Bronchial epithelial cell (primary cell): ENCODE measurements at regions not wholly inside any gene's neighbourhood (a gene's known extent, or its start where the extent isn't known, plus 50 kb on each side); places are given as distances from the start of the nearest gene placed in this dataset.
A peak's percentile ranks its signal among the peaks of the same experiment; 100 is the strongest.

Source experiments
- DNase-seq: peaks from one replicate; pipeline ENCODE4 v3.0.0-alpha.2; 2010; ENCODE audit warnings: low read depth
- FAIRE-seq: peaks from 2 replicates; lab custom pipeline; 2011; peaks lifted over from hg19 to GRCh38; lab: Jason Lieb, UNC
- H3K27me3 ChIP-seq: 2 replicates; pipeline ENCODE4 v1.5.1; 2011; ENCODE audit warnings: low read length; ENCODE audit not compliant: control insufficient read depth, insufficient read depth
- H3K36me3 ChIP-seq: 2 replicates; pipeline ENCODE4 v1.5.1; 2011; ENCODE audit warnings: low read length; ENCODE audit not compliant: control insufficient read depth, insufficient read depth
- H3K4me3 ChIP-seq: 2 replicates; pipeline ENCODE4 v1.5.1; 2011; ENCODE audit warnings: mild to moderate bottlenecking, low read depth, low read length, control low read depth
- TF ChIP-seq, protein P1 (sequence below): IDR thresholded peaks from 2 replicates; pipeline ENCODE4 v1.5.1; 2011; ENCODE audit warnings: mild to moderate bottlenecking, moderate library complexity, low read length, control low read depth, inconsistent platforms; ENCODE audit not compliant: insufficient read depth, severe bottlenecking

DNA sequence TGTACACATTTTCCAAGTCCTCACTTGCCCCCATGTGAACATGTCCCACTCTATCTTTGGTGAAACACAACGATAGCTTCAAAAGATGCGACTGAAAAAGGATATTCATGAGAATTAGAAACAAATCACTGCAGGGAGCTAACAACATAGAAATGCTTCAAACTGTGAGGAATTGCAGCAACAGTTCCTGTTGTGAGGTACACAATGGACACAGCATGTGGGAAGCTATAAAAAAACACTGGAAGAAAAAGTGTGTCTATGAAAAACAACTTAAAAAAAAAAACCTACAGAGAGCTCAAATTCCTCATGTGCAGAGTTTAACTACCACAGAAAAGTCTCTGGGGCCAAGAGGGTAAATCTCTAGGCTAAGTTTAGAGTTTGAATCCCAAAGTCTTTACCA lies 51.6 kb upstream of the BLTP1 start:
- TF ChIP-seq, protein P1, sequence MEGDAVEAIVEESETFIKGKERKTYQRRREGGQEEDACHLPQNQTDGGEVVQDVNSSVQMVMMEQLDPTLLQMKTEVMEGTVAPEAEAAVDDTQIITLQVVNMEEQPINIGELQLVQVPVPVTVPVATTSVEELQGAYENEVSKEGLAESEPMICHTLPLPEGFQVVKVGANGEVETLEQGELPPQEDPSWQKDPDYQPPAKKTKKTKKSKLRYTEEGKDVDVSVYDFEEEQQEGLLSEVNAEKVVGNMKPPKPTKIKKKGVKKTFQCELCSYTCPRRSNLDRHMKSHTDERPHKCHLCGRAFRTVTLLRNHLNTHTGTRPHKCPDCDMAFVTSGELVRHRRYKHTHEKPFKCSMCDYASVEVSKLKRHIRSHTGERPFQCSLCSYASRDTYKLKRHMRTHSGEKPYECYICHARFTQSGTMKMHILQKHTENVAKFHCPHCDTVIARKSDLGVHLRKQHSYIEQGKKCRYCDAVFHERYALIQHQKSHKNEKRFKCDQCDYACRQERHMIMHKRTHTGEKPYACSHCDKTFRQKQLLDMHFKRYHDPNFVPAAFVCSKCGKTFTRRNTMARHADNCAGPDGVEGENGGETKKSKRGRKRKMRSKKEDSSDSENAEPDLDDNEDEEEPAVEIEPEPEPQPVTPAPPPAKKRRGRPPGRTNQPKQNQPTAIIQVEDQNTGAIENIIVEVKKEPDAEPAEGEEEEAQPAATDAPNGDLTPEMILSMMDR, result no peak
- FAIRE-seq (no peak), DNase-seq (no peak)
- H3K27me3 ChIP-seq, result no peaks in the 10 kb centered on the region
- no peaks in the 10 kb centered on the region for H3K36me3 ChIP-seq
- H3K4me3 ChIP-seq, result no peak overlapping the region

DNA sequence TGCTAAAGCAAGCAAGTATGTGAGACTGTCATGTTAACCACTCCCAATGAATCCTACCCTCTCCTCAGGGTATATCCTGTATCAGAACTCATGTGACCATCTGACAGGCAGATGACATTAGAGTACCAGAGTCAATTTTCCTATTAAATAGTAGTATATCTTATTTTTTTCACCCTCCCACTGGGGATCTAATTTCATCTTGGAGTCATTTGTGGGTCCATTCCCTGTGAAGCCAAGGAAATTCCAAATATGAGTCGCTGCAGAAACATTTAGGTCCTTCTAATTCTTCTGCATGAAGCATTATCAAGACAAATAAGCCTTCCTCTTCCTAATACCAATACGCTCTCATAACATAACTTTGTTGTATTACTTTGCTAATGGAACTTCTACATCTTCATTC lies 52.2 kb upstream of the BLTP1 start:
- H3K27me3 ChIP-seq, result no peaks in the 10 kb centered on the region
- peak; percentile 53 for DNase-seq
- TF ChIP-seq, protein P1, result no peak
- no peak overlapping the region for H3K4me3 ChIP-seq
- no peak for FAIRE-seq
- H3K36me3 ChIP-seq, result no peaks in the 10 kb centered on the region

DNA sequence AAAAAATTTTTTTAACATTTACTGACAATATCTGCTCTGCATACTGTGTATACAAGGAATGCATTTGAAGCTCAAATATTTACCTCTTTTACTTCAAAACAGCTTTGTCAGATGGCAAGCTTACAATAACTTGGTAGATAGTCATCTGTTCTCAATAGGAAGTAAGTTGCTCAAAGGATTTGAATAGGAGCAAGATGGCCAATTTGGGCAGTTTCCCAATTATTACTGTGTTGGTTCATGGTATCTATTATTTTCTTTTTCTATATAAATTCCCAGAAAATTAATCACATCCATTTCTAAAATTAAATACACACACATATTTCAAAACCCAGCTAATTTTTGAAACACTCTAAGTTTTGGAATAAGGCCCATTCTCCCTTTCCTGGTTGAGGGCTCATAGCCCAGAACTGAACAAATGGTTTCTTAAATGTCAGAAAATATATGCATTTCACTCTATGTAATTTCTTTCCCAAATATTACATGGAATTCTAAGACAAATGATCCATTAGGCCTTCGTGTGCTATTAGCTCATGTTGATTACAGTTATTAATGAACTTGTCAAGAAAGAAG lies 60.2 kb upstream of the BLTP1 start:
- Histone ChIP-seq H3K36me3 (no peaks in the 10 kb centered on the region), H3K4me3 (no peak overlapping the region), H3K27me3 (no peaks in the 10 kb centered on the region)
- FAIRE-seq (no peak), DNase-seq (no peak)
- TF ChIP-seq, protein P1, result no peak

DNA sequence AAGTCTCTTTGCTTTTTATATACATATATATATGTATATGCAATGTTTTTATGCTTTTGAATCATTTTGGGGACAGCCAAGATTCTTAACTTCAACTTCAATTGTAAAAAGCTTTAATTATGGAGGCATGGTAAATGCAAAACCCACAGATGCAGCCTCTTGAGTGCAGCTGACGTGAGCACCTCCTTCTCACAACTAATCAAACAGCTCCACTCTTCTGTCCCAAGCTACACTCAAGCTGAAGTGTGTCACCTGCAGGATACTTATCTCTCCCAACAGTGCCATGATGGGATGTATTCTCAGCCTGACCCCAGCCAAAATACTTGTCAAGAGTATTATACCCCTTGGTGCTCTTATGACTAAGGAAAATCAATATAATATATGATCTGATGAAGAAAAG lies 60.7 kb upstream of the BLTP1 start:
- no peak overlapping the region for H3K4me3 ChIP-seq
- H3K36me3 ChIP-seq, result no peaks in the 10 kb centered on the region
- no peaks in the 10 kb centered on the region for H3K27me3 ChIP-seq
- TF ChIP-seq, protein P1, result no peak
- FAIRE-seq (no peak), DNase-seq (no peak)

DNA sequence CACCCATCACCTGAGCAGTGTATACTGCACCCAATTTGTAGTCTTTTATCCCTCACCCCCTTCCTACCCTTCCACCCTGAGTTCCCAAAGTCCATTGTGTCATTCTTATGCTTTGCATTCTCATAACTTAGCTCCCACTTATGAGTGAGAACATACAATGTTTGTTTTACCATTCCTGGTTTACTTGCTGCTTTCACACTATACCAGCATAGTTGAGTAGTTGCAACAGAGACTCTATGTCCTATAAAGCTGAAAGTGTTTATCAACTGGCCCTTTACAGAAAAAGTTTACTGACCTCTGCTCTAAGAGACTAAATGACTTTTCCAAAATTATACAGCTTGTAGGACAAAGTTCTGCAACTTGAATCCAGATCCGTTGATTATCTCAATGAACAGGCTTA lies 61.1 kb upstream of the BLTP1 start:
- no peak for FAIRE-seq
- no peak for DNase-seq
- TF ChIP-seq, protein P1, result no peak
- no peak overlapping the region for H3K4me3 ChIP-seq
- no peaks in the 10 kb centered on the region for H3K27me3 ChIP-seq
- no peaks in the 10 kb centered on the region for H3K36me3 ChIP-seq
